K562 (cell line): ENCODE measurements at regions not wholly inside any gene's neighbourhood (a gene's known extent, or its start where the extent isn't known, plus 50 kb on each side); places are given as distances from the start of the nearest gene placed in this dataset.
A peak's percentile ranks its signal among the peaks of the same experiment; 100 is the strongest.
"Not testable (repeated sequence)": the region's sequence is repeated elsewhere in the genome, so short reads cannot be mapped to it uniquely, and the experiment has no call there.

Source experiments
- ATAC-seq: fragments of 200-7000 bp; cut with Tn5 transposase; 3 replicates; pipeline ENCODE4 v1.9.1; 2020; ENCODE audit warnings: moderate library complexity
- BruUV-seq: library from RNA; stranded (reverse); fragments of 400-500 nt; replicated peaks from 2 replicates; lab custom pipeline; 2021; lab: Mats Ljungman, UMichigan
- CTCF ChIA-PET: fragments of 300-600 bp; formaldehyde crosslinking; extraction: SDS; loops from one replicate; lab custom pipeline; 2021; ENCODE audit warnings: low intra/inter-chr PET ratio; lab: Yijun Ruan, JAX
- POLR2A ChIA-PET: fragments of 300-600, 350-650 bp; sonication (Branson Sonifier 250); formaldehyde crosslinking; extraction: SDS; loops from one replicate; lab custom pipeline; 2021; ENCODE audit warnings: antibody characterized with exemption, inconsistent platforms; lab: Yijun Ruan, JAX
- DNase-seq, 4 experiments: peaks; one replicate each; pipeline versions ENCODE4 v3.0.0 to v3.0.0-alpha.2; 2011 to 2018; ENCODE audit warnings: low spot score in 3 of 4, mixed read lengths in 3 of 4; ENCODE audit errors: extremely low read depth in 1 of 4
- FAIRE-seq: peaks from 2 replicates; lab custom pipeline; 2011; peaks lifted over from hg19 to GRCh38; lab: Jason Lieb, UNC
- H2AFZ ChIP-seq: 2 replicates; pipeline ENCODE4 v1.6.0; 2011; ENCODE audit warnings: low read depth, low read length, control low read depth, inconsistent platforms
- H3K27ac ChIP-seq: fragments of 200-600 bp; 3 replicates; pipeline ENCODE4 v1.8.0; 2011; ENCODE audit warnings: low read depth, mild to moderate bottlenecking, control low read depth, inconsistent platforms, low read length, moderate library complexity, mixed read lengths; ENCODE audit errors: extremely low read depth
- H3K27me3 ChIP-seq, 2 experiments: fragments of 300-600 bp in 1 of 2; 2 replicates in 1 of 2; 3 replicates in 1 of 2; pipeline versions ENCODE4 v1.6.0 to v1.8.0; 2011; ENCODE audit warnings: inconsistent platforms in 2 of 2, low read length in 2 of 2, mild to moderate bottlenecking in 1 of 2, mixed read lengths in 1 of 2, moderate library complexity in 1 of 2; ENCODE audit not compliant: control insufficient read depth in 2 of 2, insufficient read depth in 2 of 2
- H3K36me3 ChIP-seq: fragments of 300-600 bp; 3 replicates; pipeline ENCODE4 v1.8.0; 2011; ENCODE audit warnings: mild to moderate bottlenecking, low read length, inconsistent platforms; ENCODE audit not compliant: control insufficient read depth, insufficient read depth
- H3K4me1 ChIP-seq, 2 experiments: fragments of 200-600 bp in 1 of 2; replicated peaks in 1 of 2; 2 replicates in 1 of 2; 3 replicates in 1 of 2; pipeline versions ENCODE4 v1.5.1 to v1.8.0; 2011; ENCODE audit warnings: inconsistent platforms in 2 of 2, low read length in 2 of 2, mild to moderate bottlenecking in 1 of 2, mixed read lengths in 1 of 2, moderate library complexity in 1 of 2; ENCODE audit not compliant: control insufficient read depth in 2 of 2, insufficient read depth in 2 of 2
- H3K4me2 ChIP-seq: 2 replicates; pipeline ENCODE4 v1.6.1; 2011; ENCODE audit warnings: low read length, control low read depth, inconsistent platforms, mixed read lengths; ENCODE audit not compliant: insufficient read depth
- H3K4me3 ChIP-seq: fragments of 200-600 bp; sonication (generic), shearing (Covaris generic); 2 replicates; pipeline ENCODE4 v1.5.1; 2016; ENCODE audit warnings: control low read depth, inconsistent platforms
- H3K79me2 ChIP-seq: fragments of 200-600 bp; 3 replicates; pipeline ENCODE4 v1.8.0; 2011; ENCODE audit warnings: low read length, inconsistent platforms; ENCODE audit not compliant: control insufficient read depth, insufficient read depth
- H3K9ac ChIP-seq, 2 experiments: 2 replicates each; pipeline versions ENCODE4 v1.6.0 to v1.6.1; 2011; ENCODE audit warnings: low read depth in 2 of 2, low read length in 2 of 2, control low read depth in 1 of 2, inconsistent platforms in 1 of 2, mild to moderate bottlenecking in 1 of 2, mixed read lengths in 1 of 2; ENCODE audit not compliant: insufficient read depth in 1 of 2
- H3K9me1 ChIP-seq: one replicate; pipeline ENCODE4 v1.6.0; 2011; ENCODE audit warnings: inconsistent platforms, mild to moderate bottlenecking, low read length, moderate library complexity; ENCODE audit not compliant: control insufficient read depth, insufficient read depth
- H3K9me3 ChIP-seq: replicated peaks from 2 replicates; pipeline ENCODE4 v1.5.1; 2011; ENCODE audit warnings: low read depth, low read length, inconsistent platforms; ENCODE audit not compliant: control insufficient read depth, insufficient read depth
- H4K20me1 ChIP-seq: replicated peaks from 2 replicates; pipeline ENCODE4 v1.6.1; 2011; ENCODE audit warnings: low read length, inconsistent platforms, mixed read lengths; ENCODE audit not compliant: control insufficient read depth, insufficient read depth
- AFF1 ChIP-seq, 2 experiments: fragments of 450-650 bp; IDR thresholded peaks; 2 replicates each; pipeline ENCODE4 v1.6.1; 2018; ENCODE audit warnings: mild to moderate bottlenecking in 2 of 2, low read depth in 1 of 2; ENCODE audit not compliant: partially characterized antibody in 2 of 2
- CAMTA2 ChIP-seq: fragments of 250-450 bp; sonication (Bioruptor Pico); conservative IDR thresholded peaks from 2 replicates; pipeline ENCODE4 v1.5.1; 2022
- FOXA3 ChIP-seq, 2 experiments: fragments of 450-650 bp in 1 of 2; sonication (generic) in 1 of 2; formaldehyde crosslinking; IDR thresholded peaks in 1 of 2; conservative IDR thresholded peaks in 1 of 2; 2 replicates each; pipeline versions ENCODE4 v1.4.0 to v1.8.0; 2020 to 2022; ENCODE audit warnings: mild to moderate bottlenecking in 2 of 2, missing genetic modification reagents in 1 of 2
- MAX ChIP-seq: sonication (generic); formaldehyde crosslinking; IDR thresholded peaks from 2 replicates; pipeline ENCODE4 v1.9.0; 2022; ENCODE audit warnings: mild to moderate bottlenecking, missing genetic modification reagents
- TFE3 ChIP-seq: fragments of 450-650 bp; formaldehyde crosslinking; IDR thresholded peaks from 2 replicates; pipeline ENCODE4 v1.4.0; 2020; ENCODE audit warnings: mild to moderate bottlenecking, mixed read lengths
- YY1 ChIP-seq, 3 experiments: IDR thresholded peaks; 2 replicates each; pipeline ENCODE4 v1.6.1; 2011; ENCODE audit warnings: low read length in 2 of 3, mild to moderate bottlenecking in 2 of 3, moderate library complexity in 2 of 3, borderline replicate concordance in 1 of 3, control low read depth in 1 of 3, low read depth in 1 of 3; ENCODE audit not compliant: insufficient read depth in 3 of 3, insufficient replicate concordance in 2 of 3, control insufficient read depth in 1 of 3, insufficient read length in 1 of 3; ENCODE audit errors: extremely low read depth in 1 of 3
- ZFPM2 ChIP-seq: fragments of 250-450 bp; sonication (Bioruptor Pico); IDR thresholded peaks from 2 replicates; pipeline ENCODE4 v1.5.1; 2022; ENCODE audit warnings: mild to moderate bottlenecking
- ZNF311 ChIP-seq: fragments of 250-450 bp; sonication (Bioruptor Pico); IDR thresholded peaks from 2 replicates; pipeline ENCODE4 v1.4.0; 2020; ENCODE audit warnings: mild to moderate bottlenecking, moderate library complexity
- ZNF41 ChIP-seq: fragments of 250-450 bp; sonication (Bioruptor Pico); conservative IDR thresholded peaks from 2 replicates; pipeline ENCODE4 v1.4.0; 2020; ENCODE audit warnings: mild to moderate bottlenecking
- WGBS: fragments of 100-300 bp; shearing (Covaris generic); methylation state at CpG from one replicate; pipeline ENCODE4 v1.1.6; 2016; ENCODE audit warnings: low coverage, mixed read lengths; ENCODE audit not compliant: insufficient coverage; ENCODE audit errors: missing lambda C conversion rate; 5-methylcytosine and 5-hydroxymethylcytosine counted together
- in situ Hi-C: fragments of 300-500 bp; cut with MboI; formaldehyde crosslinking; loops from 4 replicates; pipeline ENCODE4 v1.15.0; 2018; ENCODE audit warnings: inconsistent platforms, mixed read lengths
- intact Hi-C: fragments of 100-400 bp; cut with micrococcal nuclease; formaldehyde crosslinking; loops from 2 replicates; pipeline ENCODE4 v1.14.2; 2022

- intact Hi-C loops, H3K27ac ChIP-seq, H3K4me2 ChIP-seq, CTCF ChIA-PET, H3K9me3 ChIP-seq, H3K4me3 ChIP-seq, H3K79me2 ChIP-seq, ATAC-seq, H3K36me3 ChIP-seq, in situ Hi-C loops, H3K9me1 ChIP-seq, H3K4me1 ChIP-seq, H4K20me1 ChIP-seq, FAIRE-seq, POLR2A ChIA-PET, H3K9ac ChIP-seq, DNase-seq, H2AFZ ChIP-seq, BruUV-seq, H3K27me3 ChIP-seq: not testable (repeated sequence)
- TF ChIP-seq FOXA3 (CRISPR knock-in tag; conservative IDR thresholded peaks at IDR 0.05 in 1 of 2, IDR thresholded peaks at IDR 0.05 in 1 of 2) (peak in 1 of 2 experiments; percentile 33; a peak in 1 of 4 replicates), ZNF311 (CRISPR knock-in tag) (peak; percentile 83)
These were observed 747.9 kb downstream of the EPHA7 start for GRCh38 chr6:92671462-92671861.

GRCh38 chr6:92667843-92668242, 751.5 kb downstream of the EPHA7 start:
- Histone ChIP-seq H3K9ac (no peak overlapping the region), H3K36me3 (no peaks in the 10 kb centered on the region), H3K4me3 (no peak overlapping the region), H2AFZ (no peak overlapping the region), H3K9me1 (no peaks in the 10 kb centered on the region), H3K79me2 (no peaks in the 10 kb centered on the region), H3K27ac (no peak overlapping the region), H3K4me2 (no peak overlapping the region), H4K20me1 (no peaks in the 10 kb centered on the region), H3K4me1 (no peaks in the 10 kb centered on the region), H3K9me3 (no peaks in the 10 kb centered on the region), H3K27me3 (no peaks in the 10 kb centered on the region)
- ChIA-PET CTCF (no interaction called here), POLR2A (no interaction called here)
- DNase-seq = no peak
- FAIRE-seq = no peak
- WGBS = under 1% methylated on average over 5 of the region's 5 CpGs
- BruUV-seq = no TSS peak
- in situ Hi-C loops (no loop called here), intact Hi-C loops (no loop called here)
- no peak for ATAC-seq
- TF ChIP-seq YY1 (IDR thresholded peaks at IDR 0.05; ENCODE audit: borderline replicate concordance in 1 of 3, control insufficient read depth in 1 of 3, extremely low read depth in 1 of 3, insufficient read depth in 3 of 3, insufficient read length in 1 of 3, insufficient replicate concordance in 2 of 3, low read depth in 1 of 3, low read length in 2 of 3) = no peak
- no peak for TF ChIP-seq CAMTA2
- TF ChIP-seq ZFPM2 (CRISPR knock-in tag) = no peak
- TF ChIP-seq MAX (CRISPR knock-in tag) = no peak
- TF ChIP-seq AFF1 (IDR thresholded peaks at IDR 0.05; ENCODE audit: low read depth in 1 of 2, partially characterized antibody in 2 of 2) = no peak
- TF ChIP-seq ZNF41 (CRISPR knock-in tag) = no peak
- TF ChIP-seq TFE3 = no peak
